Natural killer cell (primary cell): ENCODE measurements at regions not wholly inside any gene's neighbourhood (a gene's known extent, or its start where the extent isn't known, plus 50 kb on each side); places are given as distances from the start of the nearest gene placed in this dataset.

ENCODE experiments used
- ATAC-seq, 3 donors: fragments of 150-1000 bp in 2 of 3; fragments of 200-7000 bp in 1 of 3; cut with Tn5 transposase; 1 replicate in 1 of 3; 2 replicates in 2 of 3; pipeline ENCODE4 v1.10.0; 2021; ENCODE audit warnings: mild to moderate bottlenecking in 2 of 3, moderate library complexity in 2 of 3
- DNase-seq, 2 donors: peaks; one replicate each; pipeline versions ENCODE4 v3.0.0 to v3.0.0-alpha.2; 2013 to 2021; ENCODE audit warnings: mixed read lengths in 1 of 2
- H3K27ac ChIP-seq: one replicate; pipeline ENCODE4 v1.5.1; 2013; ENCODE audit warnings: mild to moderate bottlenecking, low read length
- H3K27me3 ChIP-seq: one replicate; pipeline ENCODE4 v1.6.1; 2013; ENCODE audit warnings: low read length; ENCODE audit not compliant: control insufficient read depth, insufficient read depth
- H3K36me3 ChIP-seq: one replicate; pipeline ENCODE4 v1.6.1; 2013; ENCODE audit warnings: low read length; ENCODE audit not compliant: control insufficient read depth, insufficient read depth
- H3K4me1 ChIP-seq: one replicate; pipeline ENCODE4 v1.6.1; 2013; ENCODE audit warnings: low read length; ENCODE audit not compliant: control insufficient read depth, insufficient read depth
- H3K4me3 ChIP-seq: one replicate; pipeline ENCODE4 v1.5.1; 2013; ENCODE audit warnings: low read length
- H3K9me3 ChIP-seq: one replicate; pipeline ENCODE4 v1.6.1; 2013; ENCODE audit warnings: low read length; ENCODE audit not compliant: control insufficient read depth, insufficient read depth
- H3K27ac Mint-ChIP-seq, 2 donors: one replicate each; pipeline ENCODE4 v1.8.0; 2022; ENCODE audit warnings: mild to moderate bottlenecking in 2 of 2, mixed read lengths in 2 of 2, moderate library complexity in 1 of 2
- H3K27me3 Mint-ChIP-seq, 2 donors: one replicate each; pipeline ENCODE4 v1.8.0; 2022; ENCODE audit warnings: low read depth in 2 of 2, mixed read lengths in 2 of 2
- H3K36me3 Mint-ChIP-seq: one replicate; pipeline ENCODE4 v1.8.0; 2022; ENCODE audit warnings: mixed read lengths
- H3K4me1 Mint-ChIP-seq, 2 donors: one replicate each; pipeline ENCODE4 v1.8.0; 2022; ENCODE audit warnings: mixed read lengths in 2 of 2
- H3K4me3 Mint-ChIP-seq: one replicate; pipeline ENCODE4 v1.8.0; 2022; ENCODE audit warnings: mild to moderate bottlenecking, moderate library complexity, mixed read lengths
- H3K9me3 Mint-ChIP-seq, 2 donors: one replicate each; pipeline ENCODE4 v1.8.0; 2022; ENCODE audit warnings: mixed read lengths in 2 of 2
- WGBS: methylation state at CpG from one replicate; pipeline ENCODE4 v1.1.7; 2013; ENCODE audit warnings: missing lambda C conversion rate; ENCODE audit not compliant: insufficient coverage; 5-methylcytosine and 5-hydroxymethylcytosine counted together
- intact Hi-C: fragments of 100-400 bp; cut with micrococcal nuclease; formaldehyde crosslinking; loops from one replicate; pipeline ENCODE4 v1.14.2; 2022
- TF ChIP-seq, protein P1 (sequence below): fragments of 200-600 bp; IDR thresholded peaks from one replicate; pipeline ENCODE4 v1.8.0; 2022; ENCODE audit warnings: antibody characterized with exemption

DNA sequence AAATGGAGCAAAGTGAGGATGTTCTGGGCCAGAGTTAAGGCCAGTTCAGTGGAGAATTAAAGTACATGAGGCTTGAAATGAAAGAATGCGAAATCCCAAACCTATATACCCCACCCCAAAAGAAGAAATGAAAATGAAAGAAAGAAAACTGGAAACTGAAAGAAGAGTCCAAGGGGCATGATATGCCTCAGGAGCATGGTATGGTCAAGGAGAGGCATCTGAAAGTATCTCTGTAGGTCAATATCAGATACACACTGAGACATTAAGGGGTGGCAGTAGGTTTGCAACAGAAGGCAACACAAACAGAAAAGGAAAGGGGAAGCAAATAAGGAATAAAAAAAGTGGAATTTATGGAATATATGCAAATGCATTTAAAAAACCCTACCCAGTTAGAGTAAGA is 166.5 kb downstream of the COG6 start:
- no CpG with 5 or more reads among the region's 1 CpG for WGBS
- TF ChIP-seq, protein P1, sequence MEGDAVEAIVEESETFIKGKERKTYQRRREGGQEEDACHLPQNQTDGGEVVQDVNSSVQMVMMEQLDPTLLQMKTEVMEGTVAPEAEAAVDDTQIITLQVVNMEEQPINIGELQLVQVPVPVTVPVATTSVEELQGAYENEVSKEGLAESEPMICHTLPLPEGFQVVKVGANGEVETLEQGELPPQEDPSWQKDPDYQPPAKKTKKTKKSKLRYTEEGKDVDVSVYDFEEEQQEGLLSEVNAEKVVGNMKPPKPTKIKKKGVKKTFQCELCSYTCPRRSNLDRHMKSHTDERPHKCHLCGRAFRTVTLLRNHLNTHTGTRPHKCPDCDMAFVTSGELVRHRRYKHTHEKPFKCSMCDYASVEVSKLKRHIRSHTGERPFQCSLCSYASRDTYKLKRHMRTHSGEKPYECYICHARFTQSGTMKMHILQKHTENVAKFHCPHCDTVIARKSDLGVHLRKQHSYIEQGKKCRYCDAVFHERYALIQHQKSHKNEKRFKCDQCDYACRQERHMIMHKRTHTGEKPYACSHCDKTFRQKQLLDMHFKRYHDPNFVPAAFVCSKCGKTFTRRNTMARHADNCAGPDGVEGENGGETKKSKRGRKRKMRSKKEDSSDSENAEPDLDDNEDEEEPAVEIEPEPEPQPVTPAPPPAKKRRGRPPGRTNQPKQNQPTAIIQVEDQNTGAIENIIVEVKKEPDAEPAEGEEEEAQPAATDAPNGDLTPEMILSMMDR = no peak
- no peak overlapping the region for H3K4me3 Mint-ChIP-seq

DNA sequence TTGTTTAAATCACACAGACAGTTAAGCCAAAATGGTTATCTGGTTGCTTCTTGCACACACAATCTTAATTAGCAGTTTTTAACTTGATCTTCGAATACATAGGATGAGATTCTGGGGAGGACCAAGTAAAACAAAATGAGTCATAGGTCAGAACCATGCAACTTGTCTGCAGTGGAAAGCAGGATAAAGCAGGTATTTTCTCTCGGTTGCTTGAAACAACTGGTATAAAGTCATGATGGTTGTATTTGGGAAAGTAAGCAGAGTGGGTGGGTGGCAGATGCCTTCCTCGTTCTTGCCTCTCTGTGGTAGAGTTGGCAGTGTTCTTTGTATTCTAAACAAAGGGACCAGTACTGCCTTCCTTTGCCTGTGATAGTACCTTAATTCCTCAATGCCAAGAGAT is 167.0 kb downstream of the COG6 start:
- intact Hi-C loops = no loop called here
- Mint-ChIP-seq H3K9me3 (no peaks in the 10 kb centered on the region), H3K27ac (no peak overlapping the region), H3K27me3 (peaks cover 4 to 21% of the 10 kb centered on the region in 2 donors), H3K4me1 (peaks cover 0 to 8% of the 10 kb centered on the region in 2 donors), H3K4me3 (no peak overlapping the region), H3K36me3 (no peaks in the 10 kb centered on the region)
- Histone ChIP-seq H3K27ac (no peak overlapping the region), H3K4me3 (no peak overlapping the region), H3K36me3 (no peaks in the 10 kb centered on the region), H3K4me1 (no peaks in the 10 kb centered on the region), H3K9me3 (no peaks in the 10 kb centered on the region), H3K27me3 (no peaks in the 10 kb centered on the region)
- DNase-seq = no peak
- TF ChIP-seq, protein P1 = no peak
- 88% methylated on average over 3 of the region's 3 CpGs for WGBS
- no peak for ATAC-seq

More for the DNA sequence above, 166.5 kb downstream of the COG6 start:
- Mint-ChIP-seq H3K27me3 (peaks cover 4 to 22% of the 10 kb centered on the region in 2 donors), H3K27ac (no peak overlapping the region), H3K4me1 (peaks cover 0 to 8% of the 10 kb centered on the region in 2 donors), H3K9me3 (no peaks in the 10 kb centered on the region), H3K36me3 (no peaks in the 10 kb centered on the region)
- Histone ChIP-seq H3K4me3 (no peak overlapping the region), H3K27ac (no peak overlapping the region), H3K4me1 (no peaks in the 10 kb centered on the region), H3K9me3 (no peaks in the 10 kb centered on the region), H3K27me3 (no peaks in the 10 kb centered on the region), H3K36me3 (no peaks in the 10 kb centered on the region)
- DNase-seq (no peak), ATAC-seq (no peak)
- intact Hi-C loops = no loop called here

GRCh38 chr13:39823063-39823713 is 167.7 kb downstream of the COG6 start:
- Mint-ChIP-seq H3K4me3 (no peak overlapping the region), H3K36me3 (no peaks in the 10 kb centered on the region), H3K27ac (no peak overlapping the region), H3K9me3 (no peaks in the 10 kb centered on the region), H3K4me1 (peaks cover 0 to 8% of the 10 kb centered on the region in 2 donors), H3K27me3 (peaks cover 4 to 21% of the 10 kb centered on the region in 2 donors)
- DNase-seq = peak in 1 of 2 donors; percentile 15
- intact Hi-C loops = no loop called here
- TF ChIP-seq, protein P1 = no peak
- Histone ChIP-seq H3K4me3 (no peak overlapping the region), H3K9me3 (no peaks in the 10 kb centered on the region), H3K36me3 (no peaks in the 10 kb centered on the region), H3K27ac (no peak overlapping the region), H3K4me1 (no peaks in the 10 kb centered on the region), H3K27me3 (no peaks in the 10 kb centered on the region)
- WGBS = 92% methylated on average over 6 of the region's 6 CpGs
- ATAC-seq = no peak

GRCh38 chr13:39825886-39826285 is 170.4 kb downstream of the COG6 start:
- peaks cover 6 to 21% of the 10 kb centered on the region in 2 donors for H3K27me3 Mint-ChIP-seq
- WGBS = 90% methylated on average over 6 of the region's 6 CpGs
- peaks cover 0 to 8% of the 10 kb centered on the region in 2 donors for H3K4me1 Mint-ChIP-seq
- no peaks in the 10 kb centered on the region for H3K36me3 Mint-ChIP-seq
- no peaks in the 10 kb centered on the region for H3K4me1 ChIP-seq
- H3K27ac Mint-ChIP-seq = no peak overlapping the region
- H3K36me3 ChIP-seq = no peaks in the 10 kb centered on the region
- H3K27me3 ChIP-seq = peaks cover 3% of the 10 kb centered on the region
- TF ChIP-seq, protein P1 = no peak
- intact Hi-C loops = no loop called here
- no peak overlapping the region for H3K4me3 ChIP-seq
- H3K9me3 ChIP-seq = no peaks in the 10 kb centered on the region
- H3K4me3 Mint-ChIP-seq = no peak overlapping the region
- H3K9me3 Mint-ChIP-seq = peaks cover 0 to 2% of the 10 kb centered on the region in 2 donors
- no peak overlapping the region for H3K27ac ChIP-seq
- no peak for ATAC-seq
- DNase-seq = no peak
